A549 (cell line): ENCODE measurements at regions not wholly inside any gene's neighbourhood (a gene's known extent, or its start where the extent isn't known, plus 50 kb on each side); places are given as distances from the start of the nearest gene placed in this dataset.

Experiments
- ATAC-seq, 2 experiments: fragments of 200-7000 bp in 1 of 2; fragments of >200 bp in 1 of 2; cut with Nextera tagmentation in 1 of 2; cut with Tn5 transposase in 1 of 2; 3 replicates each; pipeline versions ENCODE4 v1.8.0 to v1.9.1; 2018 to 2020; ENCODE audit warnings: mild to moderate bottlenecking in 1 of 2, moderate library complexity in 1 of 2
- CTCF ChIA-PET: fragments of 300-600 bp; sonication (Branson Sonifier 250); formaldehyde crosslinking; extraction: SDS; loops from one replicate; lab custom pipeline; 2021; ENCODE audit warnings: antibody characterized with exemption, inconsistent platforms; lab: Yijun Ruan, JAX
- POLR2A ChIA-PET: fragments of 350-600 bp; formaldehyde crosslinking; extraction: SDS; loops from one replicate; lab custom pipeline; 2021; ENCODE audit warnings: antibody characterized with exemption, inconsistent platforms; lab: Yijun Ruan, JAX
- DNase-seq, 2 experiments: peaks; one replicate each; pipeline versions ENCODE4 v3.0.0 to v3.0.0-alpha.2; 2011 to 2016; ENCODE audit warnings: low read depth in 1 of 2, low spot score in 1 of 2
- FAIRE-seq: peaks from 2 replicates; lab custom pipeline; 2011; peaks lifted over from hg19 to GRCh38; lab: Jason Lieb, UNC
- H3K27ac ChIP-seq, 2 experiments: fragments of >200 bp; sonication (Bioruptor Twin); formaldehyde crosslinking; 3 replicates each; pipeline ENCODE4 v1.5.1; 2016 to 2017
- H3K4me1 ChIP-seq: fragments of >200 bp; sonication (Bioruptor Twin); formaldehyde crosslinking; 3 replicates; pipeline ENCODE4 v1.6.1; 2016
- H3K4me2 ChIP-seq: fragments of >200 bp; sonication (Bioruptor Twin); formaldehyde crosslinking; 3 replicates; pipeline ENCODE4 v1.6.1; 2016
- H3K4me3 ChIP-seq: fragments of >200 bp; sonication (Bioruptor Twin); formaldehyde crosslinking; 3 replicates; pipeline ENCODE4 v1.5.1; 2016
- H3K9me3 ChIP-seq: fragments of >200 bp; sonication (Bioruptor Twin); formaldehyde crosslinking; 3 replicates; pipeline ENCODE4 v1.6.1; 2016
- CBX8 ChIP-seq: fragments of 200-600 bp; sonication (generic); IDR thresholded peaks from 2 replicates; pipeline ENCODE4 v1.6.1; 2016
- CHD4 ChIP-seq: fragments of 200-600 bp; sonication (generic); IDR thresholded peaks from 2 replicates; pipeline ENCODE4 v1.6.1; 2016; ENCODE audit warnings: antibody characterized with exemption, mild to moderate bottlenecking, borderline replicate concordance
- FOSL2 ChIP-seq, 2 experiments: fragments of 450-650 bp in 1 of 2; fragments of >200 bp in 1 of 2; sonication (Bioruptor Twin) in 1 of 2; formaldehyde crosslinking; IDR thresholded peaks; 2 replicates each; pipeline versions ENCODE4 v1.5.0 to v1.6.1; 2016 to 2020; ENCODE audit warnings: mild to moderate bottlenecking in 1 of 2, moderate library complexity in 1 of 2
- FOXS1 ChIP-seq: fragments of 250-450 bp; sonication (Bioruptor Pico); IDR thresholded peaks from 2 replicates; pipeline ENCODE4 v1.5.0; 2020; ENCODE audit warnings: mild to moderate bottlenecking, moderate library complexity
- JUN ChIP-seq, 2 experiments: fragments of >200 bp; sonication (Bioruptor Twin); formaldehyde crosslinking; IDR thresholded peaks; 2 replicates in 1 of 2; 3 replicates in 1 of 2; pipeline ENCODE4 v1.6.1; 2016 to 2017
- KDM5A ChIP-seq: fragments of 200-600 bp; sonication (generic); IDR thresholded peaks from 2 replicates; pipeline ENCODE4 v1.6.1; 2016; ENCODE audit warnings: antibody characterized with exemption, mild to moderate bottlenecking
- MAFK ChIP-seq: fragments of 450-650 bp; IDR thresholded peaks from 2 replicates; pipeline ENCODE4 v1.6.1; 2014; ENCODE audit not compliant: partially characterized antibody
- MYC ChIP-seq: IDR thresholded peaks from 2 replicates; pipeline ENCODE4 v1.6.1; 2012; ENCODE audit warnings: mild to moderate bottlenecking, inconsistent platforms, low read length, improper control_type of control experiment, borderline replicate concordance
- RARB ChIP-seq: fragments of 250-450 bp; sonication (Bioruptor Pico); IDR thresholded peaks from 2 replicates; pipeline ENCODE4 v1.8.0; 2021; ENCODE audit warnings: mild to moderate bottlenecking, moderate library complexity
- RNF2 ChIP-seq: fragments of 200-600 bp; sonication (generic); IDR thresholded peaks from 2 replicates; pipeline ENCODE4 v1.6.1; 2016; ENCODE audit warnings: low read depth, mild to moderate bottlenecking, antibody characterized with exemption, moderate library complexity, borderline replicate concordance
- WGBS: methylation state at CpG from one replicate; pipeline ENCODE4 v1.1.6; 2017; ENCODE audit errors: missing lambda C conversion rate; 5-methylcytosine and 5-hydroxymethylcytosine counted together
- TF ChIP-seq, protein P1 (sequence below): fragments of >200 bp; sonication (Bioruptor Twin); formaldehyde crosslinking; IDR thresholded peaks from 3 replicates; pipeline ENCODE4 v1.5.1; 2016
- TF ChIP-seq, protein P2 (sequence below): fragments of 450-650 bp; IDR thresholded peaks from 2 replicates; pipeline ENCODE4 v1.6.1; 2014; ENCODE audit warnings: antibody characterized with exemption

DNA sequence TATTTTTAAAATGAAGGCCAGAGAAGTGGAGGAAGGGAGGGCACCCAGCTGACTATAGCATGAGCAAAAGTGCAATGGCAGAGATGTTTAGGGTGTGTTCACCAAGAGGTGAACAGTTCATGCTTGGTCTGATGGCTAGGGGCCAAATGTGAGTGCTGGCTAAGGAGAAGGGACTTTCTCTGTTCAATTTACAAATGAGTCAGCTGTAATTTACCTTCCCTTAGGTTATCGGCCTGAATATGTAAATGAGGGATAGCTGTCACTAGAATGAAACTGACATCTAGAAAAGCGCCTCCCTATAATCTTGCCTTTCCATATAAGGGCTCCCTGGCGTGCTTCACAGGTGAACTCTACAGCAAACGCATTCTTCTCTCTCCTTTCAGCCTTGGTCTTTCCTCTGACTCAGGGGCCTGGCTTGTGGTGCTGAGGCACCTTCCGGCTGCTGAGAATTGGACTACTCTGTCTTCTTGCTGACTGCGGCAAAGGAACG lies 114.7 kb upstream of the BACH2 start:
- no peak overlapping the region for H3K4me2 ChIP-seq
- DNase-seq (peak in 1 of 2 experiments; percentile 15), ATAC-seq (0 out of 6 replicates have a peak, but pooled peaks of 1 of the 2 experiments have one; percentile 41), FAIRE-seq (no peak)
- ChIA-PET POLR2A (no interaction called here), CTCF (interaction anchor here (1.5 to 2.2 kb wide), 2 partner anchors 14 to 18 kb away, joined by 3 to 5 read pairs; no protein-coding TSS in a partner anchor)
- no peak overlapping the region for H3K27ac ChIP-seq
- TF ChIP-seq FOSL2 (IDR thresholded peaks at IDR 0.05) (no peak), FOSL2 (CRISPR knock-in tag; IDR thresholded peaks at IDR 0.05) (no peak), MAFK (peak; percentile 1), CBX8 (no peak)
- H3K9me3 ChIP-seq = no peaks in the 10 kb centered on the region
- no peak overlapping the region for H3K4me3 ChIP-seq
- H3K4me1 ChIP-seq = peaks cover 4% of the 10 kb centered on the region; the same call in 1 of the 3 replicates
- 57% methylated on average over 7 of the region's 7 CpGs for WGBS

DNA sequence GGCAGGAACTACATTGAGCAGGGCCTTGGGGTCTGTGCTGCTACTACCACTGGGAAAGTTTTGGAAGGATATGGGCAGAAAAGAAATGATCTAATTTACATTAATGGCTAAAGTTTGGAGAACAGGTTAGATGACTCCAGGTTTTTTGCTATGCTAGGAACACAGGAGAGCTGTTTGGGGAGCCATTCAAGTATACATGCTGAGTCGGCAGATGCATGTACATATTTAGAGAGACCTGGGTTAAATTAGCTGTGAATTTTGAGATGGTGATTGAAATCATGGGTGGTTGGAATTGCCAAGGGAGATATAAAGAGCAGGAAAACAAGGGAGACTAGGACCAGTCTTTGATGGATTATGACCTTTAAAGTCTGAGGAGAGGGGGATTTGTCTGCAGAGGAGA lies 113.1 kb upstream of the BACH2 start:
- FAIRE-seq (no peak), ATAC-seq (no peak), DNase-seq (no peak)
- WGBS = 47% methylated on average over 1 of the region's 1 CpG
- no peak overlapping the region for H3K4me2 ChIP-seq
- no peak overlapping the region for H3K27ac ChIP-seq
- ChIA-PET CTCF (interaction anchor here (1.2 to 1.6 kb wide), 4 partner anchors 10 to 467 kb away, joined by 3 to 5 read pairs (median 4); no protein-coding TSS in a partner anchor), POLR2A (no interaction called here)
- no peaks in the 10 kb centered on the region for H3K9me3 ChIP-seq
- H3K4me3 ChIP-seq = no peak overlapping the region
- no peak for TF ChIP-seq KDM5A
- peak; percentile 48 for TF ChIP-seq MAFK
- H3K4me1 ChIP-seq = peaks cover 5% of the 10 kb centered on the region; the same call in 1 of the 3 replicates

DNA sequence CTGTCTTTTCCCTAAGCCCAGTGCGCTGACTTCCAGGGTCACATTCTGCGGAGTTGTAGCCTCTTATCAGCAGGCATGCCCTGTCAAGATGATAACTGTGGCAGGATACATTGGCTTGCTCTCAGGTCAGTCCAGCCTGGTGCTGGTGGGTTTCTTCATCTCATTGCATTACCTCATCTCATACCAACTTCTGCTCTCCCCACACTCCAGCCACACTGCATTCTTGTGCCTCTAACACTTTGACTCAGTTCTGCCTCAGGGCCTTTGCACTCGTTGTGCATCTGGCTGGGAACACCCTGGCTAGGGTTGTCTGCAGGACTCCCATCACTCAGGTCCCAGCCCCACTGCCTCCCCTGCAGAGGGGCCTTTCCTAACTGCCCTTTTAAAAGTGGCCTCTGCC lies 110.3 kb upstream of the BACH2 start:
- no peak for DNase-seq
- POLR2A ChIA-PET = no interaction called here
- CTCF ChIA-PET = interaction anchor here (1.3 to 1.4 kb wide), 2 partner anchors 14 to 467 kb away, joined by 4 to 5 read pairs; no protein-coding TSS in a partner anchor
- TF ChIP-seq, protein P1, sequence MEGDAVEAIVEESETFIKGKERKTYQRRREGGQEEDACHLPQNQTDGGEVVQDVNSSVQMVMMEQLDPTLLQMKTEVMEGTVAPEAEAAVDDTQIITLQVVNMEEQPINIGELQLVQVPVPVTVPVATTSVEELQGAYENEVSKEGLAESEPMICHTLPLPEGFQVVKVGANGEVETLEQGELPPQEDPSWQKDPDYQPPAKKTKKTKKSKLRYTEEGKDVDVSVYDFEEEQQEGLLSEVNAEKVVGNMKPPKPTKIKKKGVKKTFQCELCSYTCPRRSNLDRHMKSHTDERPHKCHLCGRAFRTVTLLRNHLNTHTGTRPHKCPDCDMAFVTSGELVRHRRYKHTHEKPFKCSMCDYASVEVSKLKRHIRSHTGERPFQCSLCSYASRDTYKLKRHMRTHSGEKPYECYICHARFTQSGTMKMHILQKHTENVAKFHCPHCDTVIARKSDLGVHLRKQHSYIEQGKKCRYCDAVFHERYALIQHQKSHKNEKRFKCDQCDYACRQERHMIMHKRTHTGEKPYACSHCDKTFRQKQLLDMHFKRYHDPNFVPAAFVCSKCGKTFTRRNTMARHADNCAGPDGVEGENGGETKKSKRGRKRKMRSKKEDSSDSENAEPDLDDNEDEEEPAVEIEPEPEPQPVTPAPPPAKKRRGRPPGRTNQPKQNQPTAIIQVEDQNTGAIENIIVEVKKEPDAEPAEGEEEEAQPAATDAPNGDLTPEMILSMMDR = no peak
- TF ChIP-seq FOSL2 (IDR thresholded peaks at IDR 0.05) = no peak
- no peak for TF ChIP-seq FOSL2 (CRISPR knock-in tag; IDR thresholded peaks at IDR 0.05)
- TF ChIP-seq CBX8 = no peak
- no peak for TF ChIP-seq MYC
- no peak for TF ChIP-seq JUN (IDR thresholded peaks at IDR 0.05)
- TF ChIP-seq RARB (CRISPR knock-in tag) = no peak
- TF ChIP-seq, protein P2, sequence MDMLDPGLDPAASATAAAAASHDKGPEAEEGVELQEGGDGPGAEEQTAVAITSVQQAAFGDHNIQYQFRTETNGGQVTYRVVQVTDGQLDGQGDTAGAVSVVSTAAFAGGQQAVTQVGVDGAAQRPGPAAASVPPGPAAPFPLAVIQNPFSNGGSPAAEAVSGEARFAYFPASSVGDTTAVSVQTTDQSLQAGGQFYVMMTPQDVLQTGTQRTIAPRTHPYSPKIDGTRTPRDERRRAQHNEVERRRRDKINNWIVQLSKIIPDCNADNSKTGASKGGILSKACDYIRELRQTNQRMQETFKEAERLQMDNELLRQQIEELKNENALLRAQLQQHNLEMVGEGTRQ = no peak
- no peak for TF ChIP-seq RNF2
- Histone ChIP-seq H3K9me3 (no peaks in the 10 kb centered on the region), H3K27ac (no peak overlapping the region), H3K4me3 (no peak overlapping the region), H3K4me1 (peaks cover 5% of the 10 kb centered on the region; the same call in 1 of the 3 replicates), H3K4me2 (no peak overlapping the region)
- FAIRE-seq = no peak
- ATAC-seq = no peak
- WGBS = 54% methylated on average over 3 of the region's 3 CpGs

DNA sequence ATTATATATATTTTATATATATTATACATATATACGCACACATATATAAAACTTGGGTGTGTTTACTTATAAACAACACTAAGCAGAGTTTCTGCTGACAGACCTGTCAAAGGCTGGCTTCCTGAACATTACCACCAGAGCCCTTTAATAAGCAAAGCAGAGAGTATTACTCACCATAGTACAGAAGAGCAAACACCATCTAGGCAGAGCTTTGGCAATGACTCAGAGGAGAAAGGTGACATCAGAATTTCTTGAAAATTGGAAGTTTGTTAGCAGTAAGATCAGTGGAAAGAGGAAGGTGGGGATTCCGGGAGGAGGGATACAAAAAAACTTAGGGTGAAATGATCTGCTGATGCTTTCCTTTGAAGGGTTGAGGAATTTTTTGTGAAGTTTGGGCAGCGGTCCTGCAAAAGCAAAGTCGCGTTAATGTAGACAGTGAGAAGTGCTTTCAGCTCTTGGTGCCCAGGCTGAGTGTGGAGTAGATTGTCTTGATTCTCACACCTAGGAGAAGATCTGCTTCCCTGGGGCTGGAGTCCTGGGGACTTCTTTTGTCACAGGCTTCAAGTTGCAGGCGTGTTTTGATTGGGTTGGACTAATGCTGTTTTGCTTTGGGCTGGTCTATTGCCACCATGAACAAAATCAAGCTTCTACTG lies 109.6 kb upstream of the BACH2 start:
- CTCF ChIA-PET = interaction anchor here (1.4 kb wide), 1 partner anchor 466 kb away, joined by 4 read pairs; no protein-coding TSS in a partner anchor
- Histone ChIP-seq H3K9me3 (no peaks in the 10 kb centered on the region), H3K27ac (no peak overlapping the region), H3K4me1 (peaks cover 5% of the 10 kb centered on the region; the same call in 1 of the 3 replicates), H3K4me2 (peak overlapping the region; percentile 34; the same call in 2 of the 3 replicates), H3K4me3 (no peak overlapping the region)
- ATAC-seq (peak; percentile 82 to 89), FAIRE-seq (no peak), DNase-seq (peak; percentile 34 to 39)
- TF ChIP-seq CHD4 = no peak
- TF ChIP-seq FOSL2 (IDR thresholded peaks at IDR 0.05) = no peak
- TF ChIP-seq FOSL2 (CRISPR knock-in tag; IDR thresholded peaks at IDR 0.05) = peak; percentile 59
- no peak for TF ChIP-seq FOXS1 (CRISPR knock-in tag)
- POLR2A ChIA-PET = no interaction called here
- WGBS = 66% methylated on average over 6 of the region's 6 CpGs
